HEK293 (cell line): ENCODE measurements at regions not wholly inside any gene's neighbourhood (a gene's known extent, or its start where the extent isn't known, plus 50 kb on each side); places are given as distances from the start of the nearest gene placed in this dataset.

Source experiments
- CTCF ChIA-PET: fragments of 350-600 bp; formaldehyde crosslinking; extraction: SDS; loops from one replicate; lab custom pipeline; 2021; ENCODE audit warnings: antibody characterized with exemption; lab: Yijun Ruan, JAX
- POLR2A ChIA-PET: fragments of 300-600 bp; formaldehyde crosslinking; extraction: SDS; loops from one replicate; lab custom pipeline; 2020; ENCODE audit warnings: antibody characterized with exemption, inconsistent platforms; lab: Yijun Ruan, JAX
- H3K27ac ChIP-seq: fragments of 200-500 bp; sonication (Bioruptor generic); 2 replicates; pipeline ENCODE4 v1.5.1; 2014; ENCODE audit warnings: low read depth, low read length, control low read depth, inconsistent platforms; ENCODE audit errors: extremely low read depth
- H3K36me3 ChIP-seq, 2 experiments: fragments of 200-500 bp in 1 of 2; sonication (Bioruptor generic) in 1 of 2; 1 replicate in 1 of 2; 2 replicates in 1 of 2; pipeline ENCODE4 v1.5.1; 2014 to 2017; ENCODE audit warnings: inconsistent platforms in 2 of 2, low read length in 2 of 2; ENCODE audit not compliant: control insufficient read depth in 2 of 2, insufficient read depth in 1 of 2
- H3K4me1 ChIP-seq: fragments of 200-500 bp; sonication (Bioruptor generic); 2 replicates; pipeline ENCODE4 v1.5.1; 2014; ENCODE audit warnings: mild to moderate bottlenecking, low read length, inconsistent platforms; ENCODE audit not compliant: control insufficient read depth, insufficient read depth
- H3K4me3 ChIP-seq: 2 replicates; pipeline ENCODE4 v1.5.1; 2011; ENCODE audit warnings: low read depth, mild to moderate bottlenecking, control low read depth, low read length, moderate library complexity
- H3K9me3 ChIP-seq: fragments of 200-500 bp; sonication (Bioruptor generic); 2 replicates; pipeline ENCODE4 v1.5.1; 2014; ENCODE audit warnings: low read depth, low read length, inconsistent platforms; ENCODE audit not compliant: control insufficient read depth, insufficient read depth
- AEBP2 ChIP-seq: fragments of 450-650 bp; formaldehyde crosslinking; IDR thresholded peaks from 2 replicates; pipeline ENCODE4 v1.5.1; 2016; ENCODE audit warnings: missing biosample characterization, missing genetic modification characterization, borderline replicate concordance
- GLIS1 ChIP-seq: fragments of 450-650 bp; formaldehyde crosslinking; IDR thresholded peaks from 2 replicates; pipeline ENCODE4 v1.5.1; 2016; ENCODE audit warnings: missing biosample characterization, missing genetic modification characterization
- MZF1 ChIP-seq: fragments of 450-650 bp; formaldehyde crosslinking; IDR thresholded peaks from 2 replicates; pipeline ENCODE4 v1.5.1; 2017; ENCODE audit warnings: missing biosample characterization, missing genetic modification characterization, borderline replicate concordance
- PRDM1 ChIP-seq: fragments of 450-650 bp; formaldehyde crosslinking; IDR thresholded peaks from 2 replicates; pipeline ENCODE4; 2016; ENCODE audit warnings: missing biosample characterization, missing genetic modification characterization
- REST ChIP-seq: fragments of 450-650 bp; formaldehyde crosslinking; IDR thresholded peaks from 2 replicates; pipeline ENCODE4 v1.5.1; 2016; ENCODE audit warnings: missing biosample characterization, missing genetic modification characterization
- SCRT1 ChIP-seq: fragments of 450-650 bp; formaldehyde crosslinking; IDR thresholded peaks from 2 replicates; pipeline ENCODE4 v1.5.1; 2016; ENCODE audit warnings: missing biosample characterization, missing genetic modification characterization, borderline replicate concordance
- TRIM28 ChIP-seq: IDR thresholded peaks from 2 replicates; pipeline ENCODE4 v1.6.1; 2011; ENCODE audit warnings: low read length, control low read depth, borderline replicate concordance
- ZBTB44 ChIP-seq: fragments of 450-650 bp; IDR thresholded peaks from 2 replicates; pipeline ENCODE4 v1.5.1; 2018; ENCODE audit warnings: missing biosample characterization, mild to moderate bottlenecking, missing genetic modification characterization
- ZIC2 ChIP-seq: fragments of 450-650 bp; formaldehyde crosslinking; IDR thresholded peaks from 2 replicates; pipeline ENCODE4 v1.5.1; 2016; ENCODE audit warnings: missing biosample characterization, missing genetic modification characterization
- ZNF121 ChIP-seq: fragments of 450-650 bp; formaldehyde crosslinking; IDR thresholded peaks from 2 replicates; pipeline ENCODE4 v1.5.1; 2016; ENCODE audit warnings: missing biosample characterization, missing genetic modification characterization
- ZNF169 ChIP-seq: fragments of 450-650 bp; formaldehyde crosslinking; IDR thresholded peaks from 2 replicates; pipeline ENCODE4 v1.5.1; 2016; ENCODE audit warnings: missing biosample characterization, missing genetic modification characterization
- ZNF223 ChIP-seq: fragments of 450-650 bp; formaldehyde crosslinking; IDR thresholded peaks from 2 replicates; pipeline ENCODE4 v1.5.1; 2016; ENCODE audit warnings: missing biosample characterization, missing genetic modification characterization
- ZNF449 ChIP-seq: fragments of 450-650 bp; formaldehyde crosslinking; IDR thresholded peaks from 2 replicates; pipeline ENCODE4 v1.5.1; 2017; ENCODE audit warnings: missing biosample characterization, mild to moderate bottlenecking, missing genetic modification characterization, moderate library complexity
- ZNF514 ChIP-seq: fragments of 450-650 bp; formaldehyde crosslinking; IDR thresholded peaks from 2 replicates; pipeline ENCODE4 v1.5.1; 2016; ENCODE audit warnings: missing biosample characterization, missing genetic modification characterization
- ZNF555 ChIP-seq: fragments of 450-650 bp; formaldehyde crosslinking; conservative IDR thresholded peaks from 2 replicates; pipeline ENCODE4 v1.5.1; 2017; ENCODE audit warnings: missing biosample characterization, mild to moderate bottlenecking, missing genetic modification characterization, inconsistent platforms
- ZNF561 ChIP-seq: fragments of 450-650 bp; IDR thresholded peaks from 2 replicates; pipeline ENCODE4 v1.5.1; 2018; ENCODE audit warnings: missing biosample characterization, missing genetic modification characterization, borderline replicate concordance
- ZNF580 ChIP-seq: fragments of 450-650 bp; formaldehyde crosslinking; IDR thresholded peaks from 2 replicates; pipeline ENCODE4 v1.5.1; 2016; ENCODE audit warnings: missing biosample characterization, missing genetic modification characterization
- ZNF600 ChIP-seq: fragments of 450-650 bp; formaldehyde crosslinking; IDR thresholded peaks from 2 replicates; pipeline ENCODE4 v1.5.1; 2016; ENCODE audit warnings: missing biosample characterization, missing genetic modification characterization
- ZNF707 ChIP-seq: fragments of 450-650 bp; formaldehyde crosslinking; IDR thresholded peaks from 2 replicates; pipeline ENCODE4 v1.5.1; 2016; ENCODE audit warnings: missing biosample characterization, missing genetic modification characterization
- ZNF777 ChIP-seq: fragments of 450-650 bp; formaldehyde crosslinking; IDR thresholded peaks from 2 replicates; pipeline ENCODE4 v1.5.1; 2017; ENCODE audit warnings: missing biosample characterization, missing genetic modification characterization, borderline replicate concordance

GRCh38 chr2:47660168-47660567 lies 89.4 kb upstream of the KCNK12 start:
- ChIA-PET CTCF (no interaction called here), POLR2A (no interaction called here)
- Histone ChIP-seq H3K9me3 (no peaks in the 10 kb centered on the region), H3K27ac (no peak overlapping the region), H3K4me1 (no peaks in the 10 kb centered on the region; the same call in 1 of the 2 replicates), H3K36me3 (no peaks in the 10 kb centered on the region), H3K4me3 (no peak overlapping the region)
- TF ChIP-seq ZNF555 (no peak), AEBP2 (no peak), ZNF707 (no peak), ZNF514 (tag by site-specific recombination) (no peak), GLIS1 (no peak), ZNF169 (tag by site-specific recombination) (no peak), ZNF777 (tag by site-specific recombination) (no peak), ZNF561 (tag by site-specific recombination) (no peak), MZF1 (no peak), ZNF600 (tag by site-specific recombination) (no peak), ZNF223 (no peak), ZBTB44 (tag by site-specific recombination) (no peak), ZIC2 (tag by site-specific recombination) (no peak), ZNF580 (tag by site-specific recombination) (no peak), SCRT1 (tag by site-specific recombination) (no peak), REST (tag by site-specific recombination) (no peak), ZNF121 (tag by site-specific recombination) (no peak), ZNF449 (tag by site-specific recombination) (no peak), PRDM1 (no peak), TRIM28 (no peak)
